ENCODE measurements at regions not wholly inside any gene's neighbourhood (a gene's known extent, or its start where the extent isn't known, plus 50 kb on each side); places are given as distances from the start of the nearest gene placed in this dataset.

DNA sequence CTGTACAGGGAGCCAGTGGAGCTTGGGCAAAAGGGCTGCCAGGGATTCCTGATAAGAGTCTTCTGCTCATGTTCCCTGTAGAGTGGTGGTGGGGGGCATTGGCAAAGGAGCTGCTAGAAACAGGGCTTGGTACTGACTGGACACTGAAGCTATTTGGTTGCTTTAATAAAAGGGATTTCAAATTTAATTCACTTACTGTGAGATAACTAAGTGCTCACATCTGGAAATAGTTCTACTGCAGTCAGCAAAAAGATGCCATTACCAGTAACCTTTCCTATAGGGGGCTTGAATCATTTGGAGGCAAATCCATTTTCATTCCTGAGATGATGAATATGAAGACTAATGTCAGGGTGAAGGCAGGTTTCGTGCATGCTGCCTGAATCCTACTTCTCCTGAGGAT, 94.3 kb upstream of the DOCK10 start:
- TF ChIP-seq, protein P1, sequence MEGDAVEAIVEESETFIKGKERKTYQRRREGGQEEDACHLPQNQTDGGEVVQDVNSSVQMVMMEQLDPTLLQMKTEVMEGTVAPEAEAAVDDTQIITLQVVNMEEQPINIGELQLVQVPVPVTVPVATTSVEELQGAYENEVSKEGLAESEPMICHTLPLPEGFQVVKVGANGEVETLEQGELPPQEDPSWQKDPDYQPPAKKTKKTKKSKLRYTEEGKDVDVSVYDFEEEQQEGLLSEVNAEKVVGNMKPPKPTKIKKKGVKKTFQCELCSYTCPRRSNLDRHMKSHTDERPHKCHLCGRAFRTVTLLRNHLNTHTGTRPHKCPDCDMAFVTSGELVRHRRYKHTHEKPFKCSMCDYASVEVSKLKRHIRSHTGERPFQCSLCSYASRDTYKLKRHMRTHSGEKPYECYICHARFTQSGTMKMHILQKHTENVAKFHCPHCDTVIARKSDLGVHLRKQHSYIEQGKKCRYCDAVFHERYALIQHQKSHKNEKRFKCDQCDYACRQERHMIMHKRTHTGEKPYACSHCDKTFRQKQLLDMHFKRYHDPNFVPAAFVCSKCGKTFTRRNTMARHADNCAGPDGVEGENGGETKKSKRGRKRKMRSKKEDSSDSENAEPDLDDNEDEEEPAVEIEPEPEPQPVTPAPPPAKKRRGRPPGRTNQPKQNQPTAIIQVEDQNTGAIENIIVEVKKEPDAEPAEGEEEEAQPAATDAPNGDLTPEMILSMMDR (IDR thresholded peaks at IDR 0.05), result no peak
- no peak for TF ChIP-seq POLR2A (IDR thresholded peaks at IDR 0.05)
